ENCODE measurements at regions not wholly inside any gene's neighbourhood (a gene's known extent, or its start where the extent isn't known, plus 50 kb on each side); places are given as distances from the start of the nearest gene placed in this dataset.

GRCh38 chr11:96622026-96622634, 232.3 kb downstream of the JRKL start:
- no peak for FAIRE-seq
- DNase-seq (ENCODE audit: insufficient read length, low spot score) = no peak
- no peak for TF ChIP-seq PAX5 (IDR thresholded peaks at IDR 0.05; ENCODE audit: insufficient read depth, low read length, severe bottlenecking)
- no peak for TF ChIP-seq SPI1 (IDR thresholded peaks at IDR 0.05; ENCODE audit: low read depth, low read length)
- no peak for TF ChIP-seq POLR2A (IDR thresholded peaks at IDR 0.05; ENCODE audit: low read depth, low read length)
- no peak for TF ChIP-seq TAF1 (IDR thresholded peaks at IDR 0.05; ENCODE audit: low read depth, low read length)
- TF ChIP-seq POLR2AphosphoS5 (IDR thresholded peaks at IDR 0.05; ENCODE audit: low read depth, low read length) = no peak
- TF ChIP-seq POU2F2 (IDR thresholded peaks at IDR 0.05; ENCODE audit: low read depth, low read length) = no peak

GRCh38 chr11:96624126-96624525, 234.3 kb downstream of the JRKL start:
- FAIRE-seq = no peak
- DNase-seq (ENCODE audit: insufficient read length, low spot score) = no peak
- TF ChIP-seq TAF1 (IDR thresholded peaks at IDR 0.05; ENCODE audit: low read depth, low read length) (no peak), POLR2AphosphoS5 (IDR thresholded peaks at IDR 0.05; ENCODE audit: low read depth, low read length) (no peak), POU2F2 (IDR thresholded peaks at IDR 0.05; ENCODE audit: low read depth, low read length) (no peak), PAX5 (IDR thresholded peaks at IDR 0.05; ENCODE audit: insufficient read depth, low read length, severe bottlenecking) (no peak), SPI1 (IDR thresholded peaks at IDR 0.05; ENCODE audit: low read depth, low read length) (no peak), POLR2A (IDR thresholded peaks at IDR 0.05; ENCODE audit: low read depth, low read length) (no peak)

DNA sequence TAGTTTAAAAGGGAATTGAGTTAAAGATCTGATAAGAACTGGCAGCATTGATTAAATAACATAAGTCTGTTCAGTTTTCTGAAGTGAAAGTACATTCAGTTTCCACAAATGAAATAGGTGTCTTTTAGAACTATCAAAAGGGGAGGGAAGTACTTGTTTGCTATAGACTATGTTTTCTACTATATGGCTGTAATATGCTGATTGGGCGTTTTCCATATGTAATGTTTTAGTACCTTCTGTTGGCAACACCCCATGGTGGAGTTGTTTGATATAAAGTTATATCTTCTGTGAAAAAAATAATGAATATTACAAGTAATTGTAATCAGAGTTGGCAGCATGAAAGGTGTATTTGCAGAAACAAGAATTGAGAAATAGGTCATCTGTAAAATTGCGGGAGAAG, 237.6 kb downstream of the JRKL start:
- DNase-seq (ENCODE audit: insufficient read length, low spot score) (no peak), FAIRE-seq (no peak)
- TF ChIP-seq PAX5 (IDR thresholded peaks at IDR 0.05; ENCODE audit: insufficient read depth, low read length, severe bottlenecking) = no peak
- TF ChIP-seq POLR2A (IDR thresholded peaks at IDR 0.05; ENCODE audit: low read depth, low read length) = no peak
- no peak for TF ChIP-seq TAF1 (IDR thresholded peaks at IDR 0.05; ENCODE audit: low read depth, low read length)
- TF ChIP-seq POLR2AphosphoS5 (IDR thresholded peaks at IDR 0.05; ENCODE audit: low read depth, low read length) = no peak
- TF ChIP-seq POU2F2 (IDR thresholded peaks at IDR 0.05; ENCODE audit: low read depth, low read length) = no peak
- TF ChIP-seq SPI1 (IDR thresholded peaks at IDR 0.05; ENCODE audit: low read depth, low read length) = no peak

- TF ChIP-seq TAF1 (IDR thresholded peaks at IDR 0.05; ENCODE audit: low read depth, low read length) (no peak), PAX5 (IDR thresholded peaks at IDR 0.05; ENCODE audit: insufficient read depth, low read length, severe bottlenecking) (no peak), POLR2A (IDR thresholded peaks at IDR 0.05; ENCODE audit: low read depth, low read length) (no peak), POLR2AphosphoS5 (IDR thresholded peaks at IDR 0.05; ENCODE audit: low read depth, low read length) (no peak), POU2F2 (IDR thresholded peaks at IDR 0.05; ENCODE audit: low read depth, low read length) (no peak)
- FAIRE-seq (no peak), DNase-seq (ENCODE audit: insufficient read length, low spot score) (no peak)
Observed at GRCh38 chr11:96635655-96636054, 245.8 kb downstream of the JRKL start.

- DNase-seq (ENCODE audit: insufficient read length, low spot score) (no peak), FAIRE-seq (no peak)
- TF ChIP-seq PAX5 (IDR thresholded peaks at IDR 0.05; ENCODE audit: insufficient read depth, low read length, severe bottlenecking) (no peak), POLR2AphosphoS5 (IDR thresholded peaks at IDR 0.05; ENCODE audit: low read depth, low read length) (no peak), TAF1 (IDR thresholded peaks at IDR 0.05; ENCODE audit: low read depth, low read length) (no peak), POU2F2 (IDR thresholded peaks at IDR 0.05; ENCODE audit: low read depth, low read length) (no peak), POLR2A (IDR thresholded peaks at IDR 0.05; ENCODE audit: low read depth, low read length) (no peak), SPI1 (IDR thresholded peaks at IDR 0.05; ENCODE audit: low read depth, low read length) (no peak)
Observed at GRCh38 chr11:96641261-96641660, 251.4 kb downstream of the JRKL start.

GRCh38 chr11:96642583-96642982, 252.8 kb downstream of the JRKL start:
- FAIRE-seq = no peak
- TF ChIP-seq PAX5 (IDR thresholded peaks at IDR 0.05; ENCODE audit: insufficient read depth, low read length, severe bottlenecking) (no peak), POLR2A (IDR thresholded peaks at IDR 0.05; ENCODE audit: low read depth, low read length) (no peak), POLR2AphosphoS5 (IDR thresholded peaks at IDR 0.05; ENCODE audit: low read depth, low read length) (no peak), POU2F2 (IDR thresholded peaks at IDR 0.05; ENCODE audit: low read depth, low read length) (no peak), TAF1 (IDR thresholded peaks at IDR 0.05; ENCODE audit: low read depth, low read length) (no peak), SPI1 (IDR thresholded peaks at IDR 0.05; ENCODE audit: low read depth, low read length) (no peak)
- no peak for DNase-seq (ENCODE audit: insufficient read length, low spot score)

DNA sequence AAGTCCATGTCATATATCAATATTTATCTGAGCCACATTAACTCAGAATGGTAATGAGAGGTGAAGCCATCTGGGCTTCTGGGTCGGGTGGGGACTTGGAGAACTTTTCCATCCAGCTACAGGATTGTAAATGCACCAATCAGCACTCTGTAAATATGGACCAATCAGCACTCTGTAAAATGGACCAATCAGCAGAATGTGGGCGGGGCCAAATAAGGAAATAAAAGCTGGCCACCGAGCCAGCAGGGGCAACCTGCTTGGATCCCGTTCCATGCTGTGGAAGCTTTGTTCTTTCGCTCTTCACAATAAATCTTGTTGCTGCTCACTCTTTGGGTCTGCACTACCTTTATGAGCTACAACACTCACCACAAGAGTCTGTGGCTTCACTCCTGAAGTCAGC, 253.4 kb downstream of the JRKL start:
- TF ChIP-seq SPI1 (IDR thresholded peaks at IDR 0.05; ENCODE audit: low read depth, low read length) (no peak), POLR2A (IDR thresholded peaks at IDR 0.05; ENCODE audit: low read depth, low read length) (no peak), POLR2AphosphoS5 (IDR thresholded peaks at IDR 0.05; ENCODE audit: low read depth, low read length) (no peak), PAX5 (IDR thresholded peaks at IDR 0.05; ENCODE audit: insufficient read depth, low read length, severe bottlenecking) (no peak), POU2F2 (IDR thresholded peaks at IDR 0.05; ENCODE audit: low read depth, low read length) (no peak)
- no peak for FAIRE-seq
- no peak for DNase-seq (ENCODE audit: insufficient read length, low spot score)

- DNase-seq (ENCODE audit: insufficient read length, low spot score) = no peak
- FAIRE-seq = no peak
- TF ChIP-seq POU2F2 (IDR thresholded peaks at IDR 0.05; ENCODE audit: low read depth, low read length) (no peak), SPI1 (IDR thresholded peaks at IDR 0.05; ENCODE audit: low read depth, low read length) (no peak), POLR2AphosphoS5 (IDR thresholded peaks at IDR 0.05; ENCODE audit: low read depth, low read length) (no peak), POLR2A (IDR thresholded peaks at IDR 0.05; ENCODE audit: low read depth, low read length) (no peak), TAF1 (IDR thresholded peaks at IDR 0.05; ENCODE audit: low read depth, low read length) (no peak), PAX5 (IDR thresholded peaks at IDR 0.05; ENCODE audit: insufficient read depth, low read length, severe bottlenecking) (no peak)
Observed at GRCh38 chr11:96647621-96648020, 257.8 kb downstream of the JRKL start.

DNA sequence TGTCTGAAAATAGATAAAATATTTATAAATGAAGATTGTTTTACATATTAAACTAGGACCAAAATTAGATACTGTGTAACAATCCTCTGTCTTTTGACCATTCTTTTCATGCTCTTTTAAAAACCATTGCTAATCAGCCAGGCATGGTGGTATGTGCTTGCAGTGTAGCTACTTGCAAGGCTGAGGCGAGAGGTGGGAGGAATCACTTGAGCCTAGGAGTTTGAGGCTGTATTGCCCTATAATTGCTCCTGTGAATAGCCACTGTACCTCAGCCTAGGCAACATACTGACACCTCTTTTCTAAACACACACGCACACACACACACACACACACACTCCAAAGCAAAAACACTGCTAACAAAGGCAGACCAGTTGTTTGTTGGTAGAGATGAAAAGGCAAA, 259.2 kb downstream of the JRKL start:
- FAIRE-seq (no peak), DNase-seq (ENCODE audit: insufficient read length, low spot score) (no peak)
- TF ChIP-seq PAX5 (IDR thresholded peaks at IDR 0.05; ENCODE audit: insufficient read depth, low read length, severe bottlenecking) = no peak
- TF ChIP-seq POLR2A (IDR thresholded peaks at IDR 0.05; ENCODE audit: low read depth, low read length) = no peak
- TF ChIP-seq TAF1 (IDR thresholded peaks at IDR 0.05; ENCODE audit: low read depth, low read length) = no peak
- no peak for TF ChIP-seq POU2F2 (IDR thresholded peaks at IDR 0.05; ENCODE audit: low read depth, low read length)
- TF ChIP-seq POLR2AphosphoS5 (IDR thresholded peaks at IDR 0.05; ENCODE audit: low read depth, low read length) = no peak
- TF ChIP-seq SPI1 (IDR thresholded peaks at IDR 0.05; ENCODE audit: low read depth, low read length) = no peak

DNA sequence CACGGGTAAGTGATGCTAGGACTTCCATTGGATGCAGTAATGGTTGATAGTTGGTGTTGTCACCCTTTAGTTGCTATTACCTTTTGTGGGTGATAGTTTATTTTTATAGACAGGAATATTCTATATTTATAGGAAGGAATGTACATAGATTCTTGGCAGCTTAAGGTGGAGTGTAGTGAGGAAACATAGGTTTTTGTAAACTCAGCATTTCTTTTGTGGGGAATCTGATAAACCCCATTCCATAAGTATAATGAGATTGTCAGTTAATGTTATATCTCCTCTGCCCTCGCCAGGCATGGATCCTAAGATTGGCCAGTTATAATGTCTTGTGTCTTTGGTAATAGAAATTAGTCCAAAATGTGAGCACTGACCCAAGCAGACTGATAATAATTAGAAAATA, 262.7 kb downstream of the JRKL start:
- DNase-seq (ENCODE audit: insufficient read length, low spot score) = no peak
- no peak for TF ChIP-seq TAF1 (IDR thresholded peaks at IDR 0.05; ENCODE audit: low read depth, low read length)
- TF ChIP-seq POLR2AphosphoS5 (IDR thresholded peaks at IDR 0.05; ENCODE audit: low read depth, low read length) = no peak
- TF ChIP-seq POLR2A (IDR thresholded peaks at IDR 0.05; ENCODE audit: low read depth, low read length) = no peak
- no peak for TF ChIP-seq SPI1 (IDR thresholded peaks at IDR 0.05; ENCODE audit: low read depth, low read length)
- TF ChIP-seq PAX5 (IDR thresholded peaks at IDR 0.05; ENCODE audit: insufficient read depth, low read length, severe bottlenecking) = no peak
- no peak for TF ChIP-seq POU2F2 (IDR thresholded peaks at IDR 0.05; ENCODE audit: low read depth, low read length)
- no peak for FAIRE-seq

Measured in GM12891 (cell line).